ENCODE measurements at regions not wholly inside any gene's neighbourhood (a gene's known extent, or its start where the extent isn't known, plus 50 kb on each side); places are given as distances from the start of the nearest gene placed in this dataset.
"Not testable (repeated sequence)": the region's sequence is repeated elsewhere in the genome, so short reads cannot be mapped to it uniquely, and the experiment has no call there.

- peak; percentile 37 for DNase-seq (ENCODE audit: low spot score)
These were observed 90.6 kb downstream of the ANXA2R start for GRCh38 chr5:42949348-42950115.

- DNase-seq (ENCODE audit: low spot score), result no peak
These were observed 91.2 kb downstream of the ANXA2R start for GRCh38 chr5:42948961-42949347.

- DNase-seq (ENCODE audit: low spot score), result peak; percentile 84
These were observed 95.1 kb downstream of the ANXA2R start for GRCh38 chr5:42944989-42945388.

- peak; percentile 18 for DNase-seq (ENCODE audit: low spot score)
These were observed 96.0 kb downstream of the ANXA2R start for GRCh38 chr5:42943931-42944631.

- DNase-seq (ENCODE audit: low spot score), result no peak
These were observed 99.3 kb downstream of the ANXA2R start for GRCh38 chr5:42940853-42941252.

GRCh38 chr5:42932011-42932410 lies 108.1 kb downstream of the ANXA2R start:
- not testable (repeated sequence) for DNase-seq (ENCODE audit: low spot score)

GRCh38 chr5:42931451-42931850 lies 108.7 kb downstream of the ANXA2R start:
- DNase-seq (ENCODE audit: low spot score), result not testable (repeated sequence)

- no peak for DNase-seq (ENCODE audit: low spot score)
These were observed 109.2 kb downstream of the ANXA2R start for GRCh38 chr5:42930934-42931333.

GRCh38 chr5:42929871-42930270 lies 110.2 kb downstream of the ANXA2R start:
- DNase-seq (ENCODE audit: low spot score), result no peak

- no peak for DNase-seq (ENCODE audit: low spot score)
These were observed 112.4 kb downstream of the ANXA2R start for GRCh38 chr5:42927730-42928129.

GRCh38 chr5:42924686-42925085 lies 113.0 kb upstream of the SELENOP start:
- no peak for DNase-seq (ENCODE audit: low spot score)

GRCh38 chr5:42924226-42924625 lies 112.5 kb upstream of the SELENOP start:
- DNase-seq (ENCODE audit: low spot score), result no peak

GRCh38 chr5:42923710-42924109 lies 112.0 kb upstream of the SELENOP start:
- no peak for DNase-seq (ENCODE audit: low spot score)

GRCh38 chr5:42919600-42919999 lies 107.9 kb upstream of the SELENOP start:
- no peak for DNase-seq (ENCODE audit: low spot score)

GRCh38 chr5:42915306-42915866 lies 103.7 kb upstream of the SELENOP start:
- no peak for DNase-seq (ENCODE audit: low spot score)

- DNase-seq (ENCODE audit: low spot score), result peak; percentile 58
These were observed 100.6 kb upstream of the SELENOP start for GRCh38 chr5:42912184-42912798.

- DNase-seq (ENCODE audit: low spot score), result peak; percentile 82
These were observed 97.1 kb upstream of the SELENOP start for GRCh38 chr5:42908509-42909488.

- no peak for DNase-seq (ENCODE audit: low spot score)
These were observed 96.4 kb upstream of the SELENOP start for GRCh38 chr5:42908086-42908485.

GRCh38 chr5:42905827-42906226 lies 94.1 kb upstream of the SELENOP start:
- no peak for DNase-seq (ENCODE audit: low spot score)

GRCh38 chr5:42900734-42901133 lies 89.0 kb upstream of the SELENOP start:
- no peak for DNase-seq (ENCODE audit: low spot score)

- DNase-seq (ENCODE audit: low spot score), result no peak
These were observed 87.1 kb upstream of the SELENOP start for GRCh38 chr5:42898760-42899159.

GRCh38 chr5:42896523-42896922 lies 84.8 kb upstream of the SELENOP start:
- no peak for DNase-seq (ENCODE audit: low spot score)
